ENCODE measurements at regions not wholly inside any gene's neighbourhood (a gene's known extent, or its start where the extent isn't known, plus 50 kb on each side); places are given as distances from the start of the nearest gene placed in this dataset.

DNA sequence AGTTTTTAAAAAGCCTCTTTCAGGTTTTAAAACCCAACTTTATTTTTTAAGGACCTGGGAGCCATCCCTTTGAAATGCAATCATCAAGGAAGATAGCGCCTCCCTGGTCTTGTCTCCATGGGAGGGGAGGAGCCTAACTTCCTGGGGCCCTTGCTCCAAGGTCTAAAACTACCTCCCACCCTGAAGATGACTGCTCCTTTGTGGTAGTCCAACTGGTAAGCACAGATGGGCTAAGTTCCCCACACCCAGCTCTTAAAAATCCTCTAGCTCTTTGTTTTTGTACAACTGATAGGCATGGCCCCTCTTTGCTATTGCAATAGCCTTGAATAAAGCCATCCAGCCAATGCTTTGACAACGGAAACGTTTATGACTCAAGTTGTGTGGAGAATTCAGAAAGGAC, 716.8 kb downstream of the CBLN2 start:
- Histone ChIP-seq H3K27me3 (ENCODE audit: low read depth, low read length) (no peaks in the 10 kb centered on the region), H3K4me3 (ENCODE audit: low read depth in 1 of 2, low read length in 2 of 2) (no peak overlapping the region), H3K27ac (ENCODE audit: low read length) (no peak overlapping the region), H3K4me1 (ENCODE audit: control insufficient read depth in 1 of 2, insufficient read depth in 2 of 2, low read length in 2 of 2) (no peaks in the 10 kb centered on the region), H3K36me3 (ENCODE audit: control insufficient read depth in 1 of 2, insufficient read depth in 2 of 2, low read length in 2 of 2) (no peaks in the 10 kb centered on the region), H3K9me3 (ENCODE audit: control insufficient read depth in 1 of 2, low read length in 2 of 2) (no peaks in the 10 kb centered on the region)

DNA sequence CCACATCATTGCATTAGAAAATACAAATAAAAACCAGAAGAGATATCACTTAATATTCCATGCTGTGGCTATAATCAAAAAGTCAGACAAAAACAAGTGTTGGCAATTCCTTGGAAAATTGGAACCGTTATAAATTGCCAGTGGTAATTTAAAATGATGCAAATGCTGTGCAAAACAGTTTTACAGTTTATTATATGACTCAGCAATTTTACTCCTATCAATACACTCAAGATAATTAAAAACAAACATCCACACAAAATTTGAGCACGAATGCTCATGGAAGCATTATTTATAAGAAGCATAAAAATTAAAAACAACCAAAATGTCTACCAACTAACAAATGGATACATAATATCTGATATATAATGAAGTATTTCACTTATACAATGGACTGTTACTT, 728.8 kb downstream of the CBLN2 start:
- Histone ChIP-seq H3K9me3 (ENCODE audit: control insufficient read depth in 1 of 2, low read length in 2 of 2) (no peaks in the 10 kb centered on the region), H3K4me1 (ENCODE audit: control insufficient read depth in 1 of 2, insufficient read depth in 2 of 2, low read length in 2 of 2) (no peaks in the 10 kb centered on the region), H3K27ac (ENCODE audit: low read length) (no peak overlapping the region), H3K4me3 (ENCODE audit: low read depth in 1 of 2, low read length in 2 of 2) (no peak overlapping the region), H3K36me3 (ENCODE audit: control insufficient read depth in 1 of 2, insufficient read depth in 2 of 2, low read length in 2 of 2) (no peaks in the 10 kb centered on the region), H3K27me3 (ENCODE audit: low read depth, low read length) (no peaks in the 10 kb centered on the region)

DNA sequence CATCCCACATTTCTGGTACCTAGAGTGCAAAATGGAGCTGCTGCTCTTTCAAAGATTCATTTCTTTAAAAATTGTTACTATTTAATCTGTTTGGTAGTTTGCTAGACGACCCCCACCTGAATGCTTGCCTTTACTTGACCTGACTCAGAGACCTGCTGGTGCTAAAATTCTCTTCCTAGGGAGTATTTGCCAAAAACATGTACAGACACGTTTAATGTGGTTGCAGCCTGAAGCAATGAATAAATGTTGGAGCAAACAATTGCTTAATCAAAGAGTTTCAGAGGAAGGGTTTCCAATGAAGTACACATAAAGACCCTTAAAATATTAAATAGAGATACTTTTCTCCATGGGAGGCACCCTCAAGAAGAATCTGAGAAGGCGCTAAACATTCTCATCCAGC, 734.4 kb downstream of the CBLN2 start:
- Histone ChIP-seq H3K27ac (ENCODE audit: low read length) (no peak overlapping the region), H3K4me3 (ENCODE audit: low read depth in 1 of 2, low read length in 2 of 2) (no peak overlapping the region), H3K36me3 (ENCODE audit: control insufficient read depth in 1 of 2, insufficient read depth in 2 of 2, low read length in 2 of 2) (no peaks in the 10 kb centered on the region), H3K27me3 (ENCODE audit: low read depth, low read length) (no peaks in the 10 kb centered on the region), H3K9me3 (ENCODE audit: control insufficient read depth in 1 of 2, low read length in 2 of 2) (no peaks in the 10 kb centered on the region), H3K4me1 (ENCODE audit: control insufficient read depth in 1 of 2, insufficient read depth in 2 of 2, low read length in 2 of 2) (no peaks in the 10 kb centered on the region)

DNA sequence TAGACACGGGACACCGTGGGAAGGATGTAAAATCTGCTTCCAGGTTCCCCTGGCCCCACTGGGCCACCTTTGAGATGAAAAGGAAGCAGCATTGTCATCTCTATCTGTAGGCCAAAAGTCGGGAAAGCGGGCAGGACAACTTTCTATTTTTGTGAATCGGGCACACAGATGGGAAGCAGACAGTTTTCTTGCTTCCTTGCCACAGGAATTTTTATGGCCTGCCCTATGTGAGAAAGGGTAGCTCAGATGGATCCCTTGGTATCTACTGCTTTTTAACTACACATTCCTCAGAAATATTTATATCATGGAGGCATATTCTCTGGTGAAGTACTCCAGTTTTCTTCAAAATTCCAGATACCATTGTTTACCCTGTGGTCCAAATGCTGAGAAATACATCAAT, 735.5 kb downstream of the CBLN2 start:
- H3K27ac ChIP-seq (ENCODE audit: low read length): no peak overlapping the region
- H3K9me3 ChIP-seq (ENCODE audit: control insufficient read depth in 1 of 2, low read length in 2 of 2): no peaks in the 10 kb centered on the region
- H3K36me3 ChIP-seq (ENCODE audit: control insufficient read depth in 1 of 2, insufficient read depth in 2 of 2, low read length in 2 of 2): no peaks in the 10 kb centered on the region
- H3K27me3 ChIP-seq (ENCODE audit: low read depth, low read length): no peaks in the 10 kb centered on the region
- no peak overlapping the region for H3K4me3 ChIP-seq (ENCODE audit: low read depth in 1 of 2, low read length in 2 of 2)
- no peaks in the 10 kb centered on the region for H3K4me1 ChIP-seq (ENCODE audit: control insufficient read depth in 1 of 2, insufficient read depth in 2 of 2, low read length in 2 of 2)

DNA sequence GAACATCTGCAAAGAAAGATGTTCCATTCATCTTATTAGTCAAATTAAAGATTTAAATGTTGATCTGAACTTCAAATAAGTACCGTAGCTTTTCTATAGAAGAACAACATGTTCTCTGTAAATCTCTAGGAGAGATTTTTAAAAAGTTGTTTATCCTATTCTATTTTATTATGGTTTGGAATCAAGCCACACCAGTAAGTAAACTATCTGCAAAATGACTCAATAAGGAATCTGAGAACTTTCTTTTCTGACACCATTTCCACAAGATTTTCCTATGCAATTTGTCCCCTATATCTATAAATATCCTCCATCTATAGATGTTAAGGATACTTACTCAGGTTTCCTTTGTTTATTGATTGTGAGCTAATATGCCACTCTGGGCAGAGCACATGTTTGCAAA, 736.6 kb downstream of the CBLN2 start:
- H3K36me3 ChIP-seq (ENCODE audit: control insufficient read depth in 1 of 2, insufficient read depth in 2 of 2, low read length in 2 of 2): no peaks in the 10 kb centered on the region
- H3K4me1 ChIP-seq (ENCODE audit: control insufficient read depth in 1 of 2, insufficient read depth in 2 of 2, low read length in 2 of 2): no peaks in the 10 kb centered on the region
- H3K27me3 ChIP-seq (ENCODE audit: low read depth, low read length): no peaks in the 10 kb centered on the region
- H3K27ac ChIP-seq (ENCODE audit: low read length): no peak overlapping the region
- no peak overlapping the region for H3K4me3 ChIP-seq (ENCODE audit: low read depth in 1 of 2, low read length in 2 of 2)
- H3K9me3 ChIP-seq (ENCODE audit: control insufficient read depth in 1 of 2, low read length in 2 of 2): no peaks in the 10 kb centered on the region

DNA sequence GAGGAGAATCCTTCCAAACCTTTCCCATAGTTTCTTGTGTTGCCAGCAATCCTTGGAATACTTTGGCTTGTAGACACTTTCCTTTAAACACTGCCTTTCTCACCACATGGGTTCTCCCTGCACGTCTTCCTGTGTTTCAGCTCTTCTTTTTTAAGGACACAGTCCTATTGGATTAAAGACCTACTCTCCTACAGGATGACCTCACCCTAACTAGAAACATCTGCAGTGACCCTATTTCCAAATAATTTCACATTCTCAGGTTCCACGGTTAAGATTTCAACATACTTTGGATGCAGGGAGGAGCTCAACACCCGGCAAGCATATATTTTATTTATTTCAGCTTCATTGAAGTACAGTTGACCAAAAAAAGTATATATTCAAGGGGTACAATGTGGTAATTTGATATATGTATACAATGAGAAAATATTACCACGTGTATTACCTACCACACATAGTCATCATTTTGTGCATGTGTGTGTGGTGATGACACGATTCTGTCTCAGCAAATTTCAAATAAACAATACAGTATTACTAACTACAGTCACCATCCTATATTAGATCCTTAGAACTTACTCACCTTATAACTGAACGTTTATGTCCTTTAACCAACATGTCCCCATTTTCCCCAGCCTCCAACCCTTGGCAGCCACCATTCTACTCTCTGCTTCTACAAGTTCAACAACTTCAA, 745.0 kb downstream of the CBLN2 start:
- Histone ChIP-seq H3K27ac (ENCODE audit: low read length) (no peak overlapping the region), H3K9me3 (ENCODE audit: control insufficient read depth in 1 of 2, low read length in 2 of 2) (no peaks in the 10 kb centered on the region), H3K27me3 (ENCODE audit: low read depth, low read length) (no peaks in the 10 kb centered on the region), H3K36me3 (ENCODE audit: control insufficient read depth in 1 of 2, insufficient read depth in 2 of 2, low read length in 2 of 2) (no peaks in the 10 kb centered on the region), H3K4me1 (ENCODE audit: control insufficient read depth in 1 of 2, insufficient read depth in 2 of 2, low read length in 2 of 2) (no peaks in the 10 kb centered on the region), H3K4me3 (ENCODE audit: low read depth in 1 of 2, low read length in 2 of 2) (no peak overlapping the region)

DNA sequence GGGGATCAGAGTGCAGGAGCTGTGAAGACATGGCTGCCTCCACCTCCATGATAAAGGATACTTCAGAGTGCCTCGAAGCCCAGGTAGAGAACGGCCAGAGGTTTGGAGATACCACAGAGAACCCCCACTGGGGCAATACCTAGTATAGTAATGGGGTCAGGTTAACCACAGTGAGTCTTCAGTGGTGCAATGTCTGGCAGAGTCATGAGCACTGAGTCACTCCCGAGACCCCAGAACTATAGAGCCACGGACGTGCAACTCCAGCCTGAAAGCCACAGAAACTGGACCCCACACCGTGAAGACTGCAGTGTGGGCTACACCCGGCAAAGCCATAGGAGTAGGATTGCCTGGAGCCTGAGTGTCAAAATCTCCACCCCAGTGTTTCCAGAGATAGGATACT, 746.6 kb downstream of the CBLN2 start:
- no peaks in the 10 kb centered on the region for H3K36me3 ChIP-seq (ENCODE audit: control insufficient read depth in 1 of 2, insufficient read depth in 2 of 2, low read length in 2 of 2)
- H3K4me3 ChIP-seq (ENCODE audit: low read depth in 1 of 2, low read length in 2 of 2): no peak overlapping the region
- H3K27ac ChIP-seq (ENCODE audit: low read length): no peak overlapping the region
- no peaks in the 10 kb centered on the region for H3K4me1 ChIP-seq (ENCODE audit: control insufficient read depth in 1 of 2, insufficient read depth in 2 of 2, low read length in 2 of 2)
- no peaks in the 10 kb centered on the region for H3K27me3 ChIP-seq (ENCODE audit: low read depth, low read length)
- H3K9me3 ChIP-seq (ENCODE audit: control insufficient read depth in 1 of 2, low read length in 2 of 2): no peaks in the 10 kb centered on the region

DNA sequence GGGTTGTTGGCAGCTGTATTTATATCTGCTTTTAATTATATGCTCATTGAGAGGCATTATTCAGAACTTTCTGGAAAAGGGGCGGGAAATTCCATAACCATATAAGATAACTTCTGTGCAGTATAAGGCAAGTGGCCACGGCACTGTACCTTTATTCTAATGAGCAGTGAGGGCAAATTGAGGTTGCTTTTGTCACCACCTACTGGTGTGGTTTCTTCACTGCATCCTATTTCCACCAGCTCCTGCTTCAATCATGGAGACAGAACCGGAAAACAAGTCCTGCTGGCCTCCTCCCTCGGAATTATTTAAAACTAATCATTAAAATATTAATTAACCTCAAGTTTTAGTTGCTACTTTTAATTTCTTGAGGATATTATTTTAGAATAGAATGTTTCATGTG, 759.4 kb downstream of the CBLN2 start:
- H3K9me3 ChIP-seq (ENCODE audit: control insufficient read depth in 1 of 2, low read length in 2 of 2): no peaks in the 10 kb centered on the region
- H3K27ac ChIP-seq (ENCODE audit: low read length): no peak overlapping the region
- H3K4me3 ChIP-seq (ENCODE audit: low read depth in 1 of 2, low read length in 2 of 2): no peak overlapping the region
- no peaks in the 10 kb centered on the region for H3K4me1 ChIP-seq (ENCODE audit: control insufficient read depth in 1 of 2, insufficient read depth in 2 of 2, low read length in 2 of 2)
- H3K36me3 ChIP-seq (ENCODE audit: control insufficient read depth in 1 of 2, insufficient read depth in 2 of 2, low read length in 2 of 2): no peaks in the 10 kb centered on the region
- H3K27me3 ChIP-seq (ENCODE audit: low read depth, low read length): no peaks in the 10 kb centered on the region

DNA sequence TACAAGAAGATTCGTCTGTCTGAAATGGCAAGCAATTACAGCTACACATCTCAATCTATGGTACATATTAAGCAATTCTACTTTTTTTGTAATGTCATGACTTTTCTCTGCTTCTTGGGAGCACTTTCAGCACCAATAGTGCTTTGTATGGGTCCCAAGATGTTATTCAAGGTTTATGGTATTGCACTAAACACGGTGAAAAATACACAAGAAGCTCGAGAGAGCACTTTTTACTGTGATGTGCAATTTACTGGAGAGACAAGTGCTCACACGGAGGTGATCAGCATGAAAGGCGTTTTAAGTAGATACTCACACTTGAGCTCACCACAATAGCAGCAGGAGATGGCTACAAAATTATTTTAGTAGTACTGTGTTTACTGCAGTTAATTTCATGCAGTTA, 783.6 kb downstream of the CBLN2 start:
- Histone ChIP-seq H3K4me3 (ENCODE audit: low read depth in 1 of 2, low read length in 2 of 2) (no peak overlapping the region), H3K9me3 (ENCODE audit: control insufficient read depth in 1 of 2, low read length in 2 of 2) (no peaks in the 10 kb centered on the region)

DNA sequence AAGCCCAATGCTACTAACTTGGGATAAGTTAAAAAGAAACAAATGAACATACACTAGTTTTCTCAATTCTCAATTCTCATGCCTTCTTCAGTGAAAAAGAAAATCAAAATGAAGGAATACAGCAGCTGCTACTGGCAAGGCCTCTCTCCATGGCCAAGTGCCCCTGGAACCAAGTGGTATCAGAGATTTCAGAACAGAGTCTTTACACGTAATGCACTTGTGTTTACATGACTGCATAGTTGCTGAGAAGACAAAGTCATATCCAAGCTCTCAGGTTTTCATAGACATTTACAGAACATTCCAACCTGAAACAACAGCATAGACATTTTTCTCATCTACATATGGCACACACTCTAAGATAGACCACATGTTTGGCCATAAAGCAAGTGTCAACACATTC, 789.9 kb downstream of the CBLN2 start:
- Histone ChIP-seq H3K9me3 (ENCODE audit: control insufficient read depth in 1 of 2, low read length in 2 of 2) (no peaks in the 10 kb centered on the region), H3K36me3 (ENCODE audit: control insufficient read depth in 1 of 2, insufficient read depth in 2 of 2, low read length in 2 of 2) (no peaks in the 10 kb centered on the region), H3K27me3 (ENCODE audit: low read depth, low read length) (no peaks in the 10 kb centered on the region), H3K27ac (ENCODE audit: low read length) (no peak overlapping the region), H3K4me1 (ENCODE audit: control insufficient read depth in 1 of 2, insufficient read depth in 2 of 2, low read length in 2 of 2) (no peaks in the 10 kb centered on the region), H3K4me3 (ENCODE audit: low read depth in 1 of 2, low read length in 2 of 2) (no peak overlapping the region)

More for the DNA sequence above, 783.6 kb downstream of the CBLN2 start:
- Histone ChIP-seq H3K27ac (ENCODE audit: low read length) (no peak overlapping the region), H3K4me1 (ENCODE audit: control insufficient read depth in 1 of 2, insufficient read depth in 2 of 2, low read length in 2 of 2) (no peaks in the 10 kb centered on the region), H3K36me3 (ENCODE audit: control insufficient read depth in 1 of 2, insufficient read depth in 2 of 2, low read length in 2 of 2) (no peaks in the 10 kb centered on the region), H3K27me3 (ENCODE audit: low read depth, low read length) (no peaks in the 10 kb centered on the region)

DNA sequence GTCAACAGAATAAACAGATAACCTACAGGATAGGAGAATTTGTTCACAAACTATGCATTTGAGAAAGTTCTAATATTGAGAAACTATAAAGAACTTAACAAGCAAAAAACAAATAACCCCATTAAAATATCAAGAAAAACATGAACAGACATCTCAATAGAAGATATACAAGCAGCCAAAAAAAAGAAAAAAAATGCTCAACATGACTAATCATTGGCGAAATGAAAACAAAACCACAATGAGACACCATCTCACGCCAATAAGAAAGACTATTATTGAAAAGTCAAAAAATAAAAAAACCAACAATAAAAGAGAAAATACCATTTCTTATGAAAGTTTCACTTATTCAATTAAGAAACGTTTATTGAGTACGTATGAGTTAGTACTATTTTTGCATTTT, 800.5 kb downstream of the CBLN2 start:
- Histone ChIP-seq H3K4me3 (ENCODE audit: low read depth in 1 of 2, low read length in 2 of 2) (no peak overlapping the region), H3K27ac (ENCODE audit: low read length) (no peak overlapping the region), H3K9me3 (ENCODE audit: control insufficient read depth in 1 of 2, low read length in 2 of 2) (peaks cover 0 to 4% of the 10 kb centered on the region in 2 donors), H3K4me1 (ENCODE audit: control insufficient read depth in 1 of 2, insufficient read depth in 2 of 2, low read length in 2 of 2) (no peaks in the 10 kb centered on the region), H3K27me3 (ENCODE audit: low read depth, low read length) (no peaks in the 10 kb centered on the region), H3K36me3 (ENCODE audit: control insufficient read depth in 1 of 2, insufficient read depth in 2 of 2, low read length in 2 of 2) (no peaks in the 10 kb centered on the region)

DNA sequence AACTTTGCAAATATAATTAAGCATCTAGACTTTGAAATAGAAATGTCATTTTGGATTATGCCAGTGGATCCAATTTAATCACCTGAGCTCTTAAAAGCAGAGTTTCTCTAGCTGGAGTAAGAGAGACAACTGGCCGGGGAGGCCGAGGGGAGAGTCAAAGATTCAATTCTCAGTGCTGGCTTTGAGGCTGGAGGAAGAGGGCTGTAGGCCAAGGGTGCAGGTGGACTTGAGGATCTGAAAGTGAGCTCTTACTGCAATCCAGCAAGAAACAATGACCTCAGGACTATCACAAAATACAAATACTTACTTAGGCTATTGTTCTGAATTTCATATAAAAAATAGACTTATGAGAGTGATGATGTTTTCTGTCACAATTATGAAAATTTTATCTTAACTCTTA, 814.5 kb downstream of the CBLN2 start:
- no peak overlapping the region for H3K4me3 ChIP-seq (ENCODE audit: low read depth in 1 of 2, low read length in 2 of 2)
- H3K9me3 ChIP-seq (ENCODE audit: control insufficient read depth in 1 of 2, low read length in 2 of 2): peaks cover 0 to 3% of the 10 kb centered on the region in 2 donors
- no peaks in the 10 kb centered on the region for H3K4me1 ChIP-seq (ENCODE audit: control insufficient read depth in 1 of 2, insufficient read depth in 2 of 2, low read length in 2 of 2)
- no peaks in the 10 kb centered on the region for H3K27me3 ChIP-seq (ENCODE audit: low read depth, low read length)
- no peaks in the 10 kb centered on the region for H3K36me3 ChIP-seq (ENCODE audit: control insufficient read depth in 1 of 2, insufficient read depth in 2 of 2, low read length in 2 of 2)
- no peak overlapping the region for H3K27ac ChIP-seq (ENCODE audit: low read length)
